ENCODE measurements at regions not wholly inside any gene's neighbourhood (a gene's known extent, or its start where the extent isn't known, plus 50 kb on each side); places are given as distances from the start of the nearest gene placed in this dataset.

DNA sequence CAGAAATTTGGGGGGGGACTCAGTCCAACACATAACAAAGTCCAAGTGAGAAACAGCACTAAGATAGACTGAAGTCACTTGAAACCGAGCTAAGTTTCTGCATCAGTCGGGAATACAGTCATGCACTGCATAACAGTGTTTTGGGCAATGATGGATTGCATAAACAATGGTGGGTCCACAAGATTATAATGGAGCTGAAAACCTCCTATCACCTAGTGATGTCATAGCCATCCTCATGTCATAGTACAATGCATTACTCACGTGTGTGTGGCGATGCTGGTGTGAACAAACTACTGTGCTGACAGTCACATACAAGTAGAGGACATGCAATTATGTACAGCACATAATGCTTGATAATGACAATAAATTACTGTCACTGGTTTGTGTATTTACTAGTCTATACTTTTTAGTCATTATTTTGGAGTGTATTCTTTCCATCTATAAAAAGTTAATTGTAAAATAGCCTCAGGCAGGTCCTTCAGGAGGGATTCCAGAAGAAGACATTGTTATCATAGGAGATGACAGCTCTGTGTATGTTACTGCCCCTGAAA is 154.5 kb upstream of the ECI2 start:
- Histone ChIP-seq H3K79me2 (replicated peaks; ENCODE audit: insufficient read depth, low read length) (no peaks in the 10 kb centered on the region), H3F3A (ENCODE audit: insufficient read depth, low read length, poor library complexity, severe bottlenecking) (no peaks in the 10 kb centered on the region), H3K27me3 (ENCODE audit: insufficient read depth, low read depth, low read length) (no peaks in the 10 kb centered on the region), H2AFZ (ENCODE audit: low read depth, low read length) (no peak overlapping the region), H3K27ac (ENCODE audit: low read length) (no peak overlapping the region), H3K9me2 (ENCODE audit: insufficient read depth, low read length) (no peaks in the 10 kb centered on the region), H3K4me3 (ENCODE audit: low read length) (no peak overlapping the region), H3K9me3 (ENCODE audit: low read length) (no peaks in the 10 kb centered on the region), H4K20me1 (ENCODE audit: insufficient read depth) (no peaks in the 10 kb centered on the region), H3K4me2 (ENCODE audit: low read length) (no peak overlapping the region), H3K36me3 (ENCODE audit: insufficient read depth, low read length) (no peaks in the 10 kb centered on the region), H3K9ac (ENCODE audit: low read length) (no peak overlapping the region)
- TF ChIP-seq SMC3 (conservative IDR thresholded peaks at IDR 0.05; ENCODE audit: poor library complexity) (no peak), TAF1 (IDR thresholded peaks at IDR 0.05; ENCODE audit: low read depth) (no peak), MXI1 (conservative IDR thresholded peaks at IDR 0.05; ENCODE audit: poor library complexity, severe bottlenecking) (no peak), POLR2AphosphoS5 (IDR thresholded peaks at IDR 0.05) (no peak), EZH2 (IDR thresholded peaks at IDR 0.05; ENCODE audit: borderline replicate concordance, insufficient read depth, low read length, poor library complexity, severe bottlenecking) (no peak), RAD21 (conservative IDR thresholded peaks at IDR 0.05) (no peak), EP300 (conservative IDR thresholded peaks at IDR 0.05; ENCODE audit: poor library complexity, severe bottlenecking) (no peak)
- TF ChIP-seq, protein P1, sequence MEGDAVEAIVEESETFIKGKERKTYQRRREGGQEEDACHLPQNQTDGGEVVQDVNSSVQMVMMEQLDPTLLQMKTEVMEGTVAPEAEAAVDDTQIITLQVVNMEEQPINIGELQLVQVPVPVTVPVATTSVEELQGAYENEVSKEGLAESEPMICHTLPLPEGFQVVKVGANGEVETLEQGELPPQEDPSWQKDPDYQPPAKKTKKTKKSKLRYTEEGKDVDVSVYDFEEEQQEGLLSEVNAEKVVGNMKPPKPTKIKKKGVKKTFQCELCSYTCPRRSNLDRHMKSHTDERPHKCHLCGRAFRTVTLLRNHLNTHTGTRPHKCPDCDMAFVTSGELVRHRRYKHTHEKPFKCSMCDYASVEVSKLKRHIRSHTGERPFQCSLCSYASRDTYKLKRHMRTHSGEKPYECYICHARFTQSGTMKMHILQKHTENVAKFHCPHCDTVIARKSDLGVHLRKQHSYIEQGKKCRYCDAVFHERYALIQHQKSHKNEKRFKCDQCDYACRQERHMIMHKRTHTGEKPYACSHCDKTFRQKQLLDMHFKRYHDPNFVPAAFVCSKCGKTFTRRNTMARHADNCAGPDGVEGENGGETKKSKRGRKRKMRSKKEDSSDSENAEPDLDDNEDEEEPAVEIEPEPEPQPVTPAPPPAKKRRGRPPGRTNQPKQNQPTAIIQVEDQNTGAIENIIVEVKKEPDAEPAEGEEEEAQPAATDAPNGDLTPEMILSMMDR (IDR thresholded peaks at IDR 0.05; ENCODE audit: poor library complexity, severe bottlenecking), result no peak
- TF ChIP-seq, protein P2, sequence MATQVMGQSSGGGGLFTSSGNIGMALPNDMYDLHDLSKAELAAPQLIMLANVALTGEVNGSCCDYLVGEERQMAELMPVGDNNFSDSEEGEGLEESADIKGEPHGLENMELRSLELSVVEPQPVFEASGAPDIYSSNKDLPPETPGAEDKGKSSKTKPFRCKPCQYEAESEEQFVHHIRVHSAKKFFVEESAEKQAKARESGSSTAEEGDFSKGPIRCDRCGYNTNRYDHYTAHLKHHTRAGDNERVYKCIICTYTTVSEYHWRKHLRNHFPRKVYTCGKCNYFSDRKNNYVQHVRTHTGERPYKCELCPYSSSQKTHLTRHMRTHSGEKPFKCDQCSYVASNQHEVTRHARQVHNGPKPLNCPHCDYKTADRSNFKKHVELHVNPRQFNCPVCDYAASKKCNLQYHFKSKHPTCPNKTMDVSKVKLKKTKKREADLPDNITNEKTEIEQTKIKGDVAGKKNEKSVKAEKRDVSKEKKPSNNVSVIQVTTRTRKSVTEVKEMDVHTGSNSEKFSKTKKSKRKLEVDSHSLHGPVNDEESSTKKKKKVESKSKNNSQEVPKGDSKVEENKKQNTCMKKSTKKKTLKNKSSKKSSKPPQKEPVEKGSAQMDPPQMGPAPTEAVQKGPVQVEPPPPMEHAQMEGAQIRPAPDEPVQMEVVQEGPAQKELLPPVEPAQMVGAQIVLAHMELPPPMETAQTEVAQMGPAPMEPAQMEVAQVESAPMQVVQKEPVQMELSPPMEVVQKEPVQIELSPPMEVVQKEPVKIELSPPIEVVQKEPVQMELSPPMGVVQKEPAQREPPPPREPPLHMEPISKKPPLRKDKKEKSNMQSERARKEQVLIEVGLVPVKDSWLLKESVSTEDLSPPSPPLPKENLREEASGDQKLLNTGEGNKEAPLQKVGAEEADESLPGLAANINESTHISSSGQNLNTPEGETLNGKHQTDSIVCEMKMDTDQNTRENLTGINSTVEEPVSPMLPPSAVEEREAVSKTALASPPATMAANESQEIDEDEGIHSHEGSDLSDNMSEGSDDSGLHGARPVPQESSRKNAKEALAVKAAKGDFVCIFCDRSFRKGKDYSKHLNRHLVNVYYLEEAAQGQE (IDR thresholded peaks at IDR 0.05; ENCODE audit: borderline replicate concordance), result no peak

DNA sequence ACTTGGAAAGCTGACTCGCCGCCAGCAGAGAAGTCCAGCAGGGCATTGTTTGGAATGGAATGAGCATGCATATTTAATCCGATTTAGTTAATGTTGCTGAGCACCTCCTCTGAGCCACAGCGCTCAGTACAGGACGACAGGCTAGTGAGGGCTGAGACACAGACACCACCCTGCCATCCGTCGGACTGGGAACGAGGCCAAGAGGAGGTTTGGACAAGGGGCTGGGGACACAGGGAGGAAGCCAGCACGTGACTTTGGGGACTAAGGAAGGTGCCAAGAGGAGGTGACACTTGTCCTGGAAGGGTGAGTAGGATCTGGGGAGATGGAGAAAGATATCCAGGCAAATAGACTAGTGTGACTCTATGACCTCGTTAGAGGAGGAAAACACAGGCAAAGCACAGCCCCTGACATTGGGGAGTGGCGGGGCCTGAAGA is 152.5 kb upstream of the ECI2 start:
- no peaks in the 10 kb centered on the region for H3K36me3 ChIP-seq (ENCODE audit: insufficient read depth, low read length)
- H3F3A ChIP-seq (ENCODE audit: insufficient read depth, low read length, poor library complexity, severe bottlenecking), result no peaks in the 10 kb centered on the region
- H3K9me3 ChIP-seq (ENCODE audit: low read length), result no peaks in the 10 kb centered on the region
- no peaks in the 10 kb centered on the region for H3K79me2 ChIP-seq (replicated peaks; ENCODE audit: insufficient read depth, low read length)
- TF ChIP-seq EP300 (conservative IDR thresholded peaks at IDR 0.05; ENCODE audit: poor library complexity, severe bottlenecking) (no peak), SMC3 (conservative IDR thresholded peaks at IDR 0.05; ENCODE audit: poor library complexity) (no peak), POLR2AphosphoS5 (IDR thresholded peaks at IDR 0.05) (no peak), RAD21 (conservative IDR thresholded peaks at IDR 0.05) (no peak), EZH2 (IDR thresholded peaks at IDR 0.05; ENCODE audit: borderline replicate concordance, insufficient read depth, low read length, poor library complexity, severe bottlenecking) (no peak), TAF1 (IDR thresholded peaks at IDR 0.05; ENCODE audit: low read depth) (no peak), MXI1 (conservative IDR thresholded peaks at IDR 0.05; ENCODE audit: poor library complexity, severe bottlenecking) (no peak)
- TF ChIP-seq, protein P1 (IDR thresholded peaks at IDR 0.05; ENCODE audit: poor library complexity, severe bottlenecking), result no peak
- TF ChIP-seq, protein P2 (IDR thresholded peaks at IDR 0.05; ENCODE audit: borderline replicate concordance), result no peak
- no peak overlapping the region for H3K27ac ChIP-seq (ENCODE audit: low read length)
- H4K20me1 ChIP-seq (ENCODE audit: insufficient read depth), result no peaks in the 10 kb centered on the region
- H3K9ac ChIP-seq (ENCODE audit: low read length), result no peak overlapping the region
- no peak overlapping the region for H2AFZ ChIP-seq (ENCODE audit: low read depth, low read length)
- H3K9me2 ChIP-seq (ENCODE audit: insufficient read depth, low read length), result no peaks in the 10 kb centered on the region
- no peak overlapping the region for H3K4me2 ChIP-seq (ENCODE audit: low read length)
- H3K4me3 ChIP-seq (ENCODE audit: low read length), result no peak overlapping the region
- no peaks in the 10 kb centered on the region for H3K27me3 ChIP-seq (ENCODE audit: insufficient read depth, low read depth, low read length)
